Activated CD8-positive, alpha-beta T cell treated with anti-CD3 and anti-CD28 coated beads for 36 hours (primary cell): ENCODE measurements at regions not wholly inside any gene's neighbourhood (a gene's known extent, or its start where the extent isn't known, plus 50 kb on each side); places are given as distances from the start of the nearest gene placed in this dataset.
A peak's percentile ranks its signal among the peaks of the same experiment; 100 is the strongest.

Experiments used
- ATAC-seq: fragments of 200-7000 bp; cut with Tn5 transposase; one replicate; pipeline ENCODE4 v1.10.0; 2021; ENCODE audit warnings: mild to moderate bottlenecking, moderate library complexity
- CTCF ChIA-PET: fragments of 350-600 bp; sonication (Branson Sonifier 250); formaldehyde crosslinking; loops from one replicate; lab custom pipeline; 2021; ENCODE audit warnings: antibody characterized with exemption; lab: Charles Lee
- POLR2A ChIA-PET: fragments of 350-600 bp; sonication (Branson Sonifier 250); formaldehyde crosslinking; loops from one replicate; lab custom pipeline; 2021; ENCODE audit warnings: antibody characterized with exemption; lab: Charles Lee
- DNase-seq: peaks from one replicate; pipeline ENCODE4 v3.0.0-alpha.2; 2020
- H3K27ac Mint-ChIP-seq: one replicate; pipeline ENCODE4 v1.8.0; 2021; ENCODE audit warnings: mild to moderate bottlenecking, mixed read lengths
- H3K27me3 Mint-ChIP-seq: one replicate; pipeline ENCODE4 v1.8.0; 2021; ENCODE audit warnings: mixed read lengths
- H3K36me3 Mint-ChIP-seq: one replicate; pipeline ENCODE4 v1.8.0; 2021; ENCODE audit warnings: low read depth, mixed read lengths
- H3K4me1 Mint-ChIP-seq: one replicate; pipeline ENCODE4 v1.8.0; 2021; ENCODE audit warnings: low read depth, mixed read lengths
- H3K4me3 Mint-ChIP-seq: one replicate; pipeline ENCODE4 v1.8.0; 2021; ENCODE audit warnings: mild to moderate bottlenecking, moderate library complexity, mixed read lengths
- H3K9me3 Mint-ChIP-seq: one replicate; pipeline ENCODE4 v1.8.0; 2021; ENCODE audit warnings: mixed read lengths
- intact Hi-C: fragments of 100-400 bp; cut with micrococcal nuclease; formaldehyde crosslinking; loops from one replicate; pipeline ENCODE4 v1.10.0; 2022
- TF ChIP-seq, protein P1 (sequence below): fragments of 200-600 bp; IDR thresholded peaks from one replicate; pipeline ENCODE4 v1.8.0; 2022; ENCODE audit warnings: antibody characterized with exemption, mild to moderate bottlenecking

DNA sequence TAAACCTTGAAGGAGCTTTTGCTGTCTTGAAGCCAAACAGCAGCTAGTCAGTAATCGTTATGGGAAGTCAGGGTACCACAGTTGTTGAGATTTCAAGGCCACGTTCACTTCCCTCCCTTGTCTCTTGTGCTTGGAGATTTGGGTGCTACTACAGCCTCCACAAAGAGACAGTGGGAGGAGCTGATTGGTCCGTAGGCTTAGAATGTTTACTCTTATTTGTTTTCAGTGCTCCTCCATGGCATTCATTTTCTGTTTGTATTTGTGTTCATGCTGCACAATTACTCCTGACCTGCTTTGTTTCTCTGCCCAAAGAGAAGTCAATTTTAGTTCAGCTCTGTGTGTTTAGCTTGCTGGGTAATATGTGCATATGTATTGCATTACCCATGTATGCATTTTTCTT, 147.7 kb downstream of the PRL start:
- no peak for DNase-seq
- no peak for ATAC-seq
- H3K27me3 Mint-ChIP-seq, result peaks cover 44% of the 10 kb centered on the region
- peak overlapping the region; percentile 32 for H3K27ac Mint-ChIP-seq
- no peaks in the 10 kb centered on the region for H3K9me3 Mint-ChIP-seq
- TF ChIP-seq, protein P1, sequence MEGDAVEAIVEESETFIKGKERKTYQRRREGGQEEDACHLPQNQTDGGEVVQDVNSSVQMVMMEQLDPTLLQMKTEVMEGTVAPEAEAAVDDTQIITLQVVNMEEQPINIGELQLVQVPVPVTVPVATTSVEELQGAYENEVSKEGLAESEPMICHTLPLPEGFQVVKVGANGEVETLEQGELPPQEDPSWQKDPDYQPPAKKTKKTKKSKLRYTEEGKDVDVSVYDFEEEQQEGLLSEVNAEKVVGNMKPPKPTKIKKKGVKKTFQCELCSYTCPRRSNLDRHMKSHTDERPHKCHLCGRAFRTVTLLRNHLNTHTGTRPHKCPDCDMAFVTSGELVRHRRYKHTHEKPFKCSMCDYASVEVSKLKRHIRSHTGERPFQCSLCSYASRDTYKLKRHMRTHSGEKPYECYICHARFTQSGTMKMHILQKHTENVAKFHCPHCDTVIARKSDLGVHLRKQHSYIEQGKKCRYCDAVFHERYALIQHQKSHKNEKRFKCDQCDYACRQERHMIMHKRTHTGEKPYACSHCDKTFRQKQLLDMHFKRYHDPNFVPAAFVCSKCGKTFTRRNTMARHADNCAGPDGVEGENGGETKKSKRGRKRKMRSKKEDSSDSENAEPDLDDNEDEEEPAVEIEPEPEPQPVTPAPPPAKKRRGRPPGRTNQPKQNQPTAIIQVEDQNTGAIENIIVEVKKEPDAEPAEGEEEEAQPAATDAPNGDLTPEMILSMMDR, result no peak
- ChIA-PET CTCF (interaction anchor here (1.1 to 1.8 kb wide), 2 partner anchors 9 to 80 kb away, joined by 3 to 4 read pairs; no protein-coding TSS in a partner anchor), POLR2A (no interaction called here)
- H3K36me3 Mint-ChIP-seq, result no peaks in the 10 kb centered on the region
- intact Hi-C loops, result no loop called here
- no peak overlapping the region for H3K4me3 Mint-ChIP-seq
- peaks cover 26% of the 10 kb centered on the region for H3K4me1 Mint-ChIP-seq

DNA sequence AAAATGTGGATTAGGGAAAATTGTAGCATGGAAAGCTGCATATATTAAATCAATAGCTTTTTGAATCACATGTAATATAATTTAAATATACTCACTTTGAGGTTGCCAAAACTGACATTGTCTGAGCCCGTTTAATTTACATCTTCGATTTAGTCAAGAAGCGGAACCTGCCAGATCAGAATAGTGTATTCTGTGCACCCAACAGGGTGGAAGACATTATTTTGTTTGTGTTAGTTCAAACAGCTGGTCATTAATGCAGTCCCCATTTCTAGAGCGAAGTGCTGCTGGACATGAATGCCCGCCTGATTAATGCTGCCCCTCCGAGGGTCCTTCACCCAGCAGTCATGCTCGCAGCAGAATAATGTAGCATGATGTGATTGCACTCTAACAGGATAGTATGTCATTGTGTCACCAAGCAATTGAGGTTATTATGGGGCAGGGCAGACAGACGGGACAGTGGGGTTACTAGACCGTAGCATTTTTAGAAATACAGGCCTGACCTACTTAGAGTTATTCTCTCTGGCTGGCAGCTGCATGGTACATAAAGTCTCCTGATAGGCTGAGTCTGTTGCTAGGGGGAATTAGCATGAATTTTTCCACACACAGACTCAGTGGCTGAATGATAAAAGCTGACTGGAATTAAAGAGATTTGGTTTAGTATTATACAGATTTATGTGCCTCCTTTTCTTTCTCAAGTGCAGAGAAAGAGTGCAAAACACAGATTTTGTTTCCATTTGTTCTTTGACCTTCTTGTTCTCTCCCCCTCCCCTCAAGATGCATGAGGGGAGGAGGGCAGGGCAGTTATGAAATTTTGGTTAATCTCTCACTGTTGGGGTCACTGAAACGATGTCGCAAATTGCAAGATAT, 147.1 kb downstream of the PRL start:
- Mint-ChIP-seq H3K27me3 (peaks cover 42% of the 10 kb centered on the region), H3K4me1 (peaks cover 26% of the 10 kb centered on the region), H3K4me3 (peak overlapping the region; percentile 7), H3K9me3 (no peaks in the 10 kb centered on the region), H3K36me3 (no peaks in the 10 kb centered on the region), H3K27ac (peak overlapping the region; percentile 32)
- POLR2A ChIA-PET, result no interaction called here
- DNase-seq, result no peak
- TF ChIP-seq, protein P1, result no peak
- CTCF ChIA-PET, result interaction anchor here (1.1 to 1.8 kb wide), 2 partner anchors 9 to 81 kb away, joined by 3 to 4 read pairs; no protein-coding TSS in a partner anchor
- ATAC-seq, result no peak
- intact Hi-C loops, result no loop called here

DNA sequence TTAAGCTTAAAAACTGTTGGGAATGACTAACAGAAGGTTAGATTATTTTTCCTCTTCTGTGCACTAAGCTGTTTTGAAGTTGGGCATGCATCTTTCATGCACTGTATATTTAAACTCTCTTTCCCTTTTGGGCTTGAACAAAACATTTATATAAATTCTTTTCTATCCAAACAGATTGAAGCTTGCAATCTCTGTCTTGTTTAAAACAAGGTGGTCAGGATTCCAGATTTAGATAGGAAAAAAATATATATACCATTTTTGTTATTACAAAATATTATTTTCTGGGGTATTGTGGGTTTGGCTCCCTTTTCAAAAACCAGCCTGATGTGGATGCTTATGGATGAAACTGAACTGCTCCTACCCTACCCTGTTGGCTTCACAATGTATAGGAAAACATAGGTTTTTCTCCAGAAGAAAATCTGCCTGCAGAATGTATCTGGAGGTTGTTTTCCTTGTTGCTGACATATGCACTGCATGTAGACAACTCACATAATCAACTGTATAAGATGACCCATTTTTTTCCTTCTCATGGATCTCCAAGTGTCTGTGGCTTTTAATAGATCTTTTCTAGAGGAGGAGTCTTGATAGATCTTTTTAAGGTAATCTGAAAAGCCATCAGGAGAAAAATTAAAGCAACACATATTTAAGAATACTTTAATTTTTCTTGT, 146.3 kb downstream of the PRL start:
- TF ChIP-seq, protein P1, result no peak
- peaks cover 26% of the 10 kb centered on the region for H3K4me1 Mint-ChIP-seq
- ChIA-PET POLR2A (no interaction called here), CTCF (no interaction called here)
- no peak overlapping the region for H3K27ac Mint-ChIP-seq
- H3K9me3 Mint-ChIP-seq, result no peaks in the 10 kb centered on the region
- H3K4me3 Mint-ChIP-seq, result no peak overlapping the region
- DNase-seq (no peak), ATAC-seq (no peak)
- peaks cover 38% of the 10 kb centered on the region for H3K27me3 Mint-ChIP-seq
- intact Hi-C loops, result no loop called here
- H3K36me3 Mint-ChIP-seq, result no peaks in the 10 kb centered on the region

DNA sequence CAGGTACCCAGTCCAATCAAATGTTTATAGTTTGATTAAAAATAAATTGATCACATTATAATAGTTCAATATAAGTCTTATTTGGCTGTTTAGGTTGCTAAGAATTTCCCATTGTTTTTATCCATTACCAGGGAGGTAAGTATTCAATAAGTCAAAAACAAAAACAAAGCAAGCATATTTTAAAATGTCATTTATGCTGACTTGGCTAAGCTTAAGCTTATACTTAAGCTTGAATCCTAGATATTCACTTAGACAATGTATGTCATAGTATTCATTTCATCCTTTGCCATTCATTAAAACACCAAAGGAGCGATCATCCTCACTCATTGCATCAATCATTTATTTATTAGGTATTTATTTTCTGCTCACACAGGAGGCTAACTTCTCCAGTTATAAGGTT, 144.9 kb downstream of the PRL start:
- ATAC-seq (no peak), DNase-seq (no peak)
- ChIA-PET CTCF (no interaction called here), POLR2A (no interaction called here)
- no peaks in the 10 kb centered on the region for H3K9me3 Mint-ChIP-seq
- H3K27me3 Mint-ChIP-seq, result peaks cover 27% of the 10 kb centered on the region
- TF ChIP-seq, protein P1, result no peak
- peaks cover 20% of the 10 kb centered on the region for H3K4me1 Mint-ChIP-seq
- no peak overlapping the region for H3K27ac Mint-ChIP-seq
- H3K4me3 Mint-ChIP-seq, result no peak overlapping the region
- intact Hi-C loops, result no loop called here
- no peaks in the 10 kb centered on the region for H3K36me3 Mint-ChIP-seq

DNA sequence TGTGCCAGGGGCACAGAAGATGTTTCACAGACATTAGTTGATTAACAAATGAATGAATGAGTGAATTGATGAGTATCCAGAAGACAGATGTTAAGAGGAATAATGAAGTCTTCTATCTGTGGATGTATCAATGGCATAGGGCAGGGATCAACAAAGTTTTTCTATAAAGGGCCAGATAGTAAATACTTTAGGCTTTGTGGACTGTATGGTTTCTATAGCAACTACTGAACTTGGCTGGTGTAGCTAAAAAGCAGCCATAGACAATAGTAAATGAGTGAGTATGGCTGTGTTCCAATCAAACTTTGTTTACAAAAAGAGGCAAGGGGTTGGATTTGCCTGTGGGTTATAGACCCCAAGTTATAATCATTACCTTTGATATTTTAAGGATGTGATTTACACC, 144.0 kb downstream of the PRL start:
- intact Hi-C loops, result no loop called here
- peaks cover 21% of the 10 kb centered on the region for H3K27me3 Mint-ChIP-seq
- ChIA-PET POLR2A (no interaction called here), CTCF (no interaction called here)
- H3K9me3 Mint-ChIP-seq, result no peaks in the 10 kb centered on the region
- no peak overlapping the region for H3K27ac Mint-ChIP-seq
- H3K4me3 Mint-ChIP-seq, result no peak overlapping the region
- no peak for ATAC-seq
- H3K4me1 Mint-ChIP-seq, result peaks cover 12% of the 10 kb centered on the region
- no peak for DNase-seq
- H3K36me3 Mint-ChIP-seq, result no peaks in the 10 kb centered on the region
- TF ChIP-seq, protein P1, result no peak
